HG03097 (cell line): ENCODE measurements at regions not wholly inside any gene's neighbourhood (a gene's known extent, or its start where the extent isn't known, plus 50 kb on each side); places are given as distances from the start of the nearest gene placed in this dataset.

Experiments
- ATAC-seq: cut with Tn5 transposase; IDR thresholded peaks from one replicate; pipeline ENCODE4 v1.9.1; 2021; ENCODE audit not compliant: unreplicated experiment, low FRiP score

- ATAC-seq, result no peak
Measured at GRCh38 chr6:40973304-40973703, 65.7 kb downstream of the UNC5CL start.

- ATAC-seq, result no peak
Measured at GRCh38 chr6:40972814-40973213, 66.2 kb downstream of the UNC5CL start.

DNA sequence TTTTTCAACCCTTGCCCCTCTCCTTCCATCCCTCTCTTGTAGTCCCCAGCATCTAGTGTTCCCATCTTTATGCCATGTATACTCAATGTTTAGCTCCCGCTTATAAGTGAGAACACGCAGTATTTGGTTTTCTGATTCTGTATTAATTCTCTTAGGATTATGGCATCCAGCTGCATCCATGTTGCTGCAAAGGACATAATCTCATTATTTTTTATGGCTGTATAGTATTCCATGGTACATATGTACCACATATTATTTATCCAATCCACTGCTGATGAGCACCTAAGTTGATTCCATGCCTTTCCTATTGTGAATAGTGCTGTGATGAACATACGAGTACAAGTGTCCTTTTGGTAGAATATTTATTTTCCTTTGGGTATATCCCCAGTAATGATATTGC is 66.8 kb downstream of the UNC5CL start:
- ATAC-seq, result no peak

- ATAC-seq, result no peak
Measured at GRCh38 chr6:40968620-40969164, 70.3 kb downstream of the UNC5CL start.

GRCh38 chr6:40966860-40967259 is 72.2 kb downstream of the UNC5CL start:
- no peak for ATAC-seq

GRCh38 chr6:40965046-40965445 is 74.0 kb downstream of the UNC5CL start:
- ATAC-seq, result no peak

DNA sequence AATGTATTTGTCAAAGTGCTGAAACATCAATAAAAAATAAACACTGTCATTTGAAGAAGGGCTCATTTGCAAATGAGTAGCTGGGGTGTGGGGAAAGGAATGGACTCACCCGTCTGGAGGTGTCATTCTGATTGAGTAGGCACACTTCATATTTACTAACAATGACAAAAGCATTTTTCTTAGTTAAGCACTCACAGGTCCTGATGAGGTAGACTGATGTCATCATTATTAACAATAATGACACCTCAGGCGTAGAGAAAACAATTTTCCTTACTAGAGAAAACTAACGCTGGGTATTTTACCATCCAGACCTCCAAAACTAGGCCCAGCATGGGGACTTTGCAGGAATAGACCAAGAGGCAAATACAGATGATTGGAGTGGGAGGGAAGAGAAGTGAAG is 76.0 kb downstream of the UNC5CL start:
- no peak for ATAC-seq

- no peak for ATAC-seq
Measured at GRCh38 chr6:40962241-40962640, 76.8 kb downstream of the UNC5CL start.

DNA sequence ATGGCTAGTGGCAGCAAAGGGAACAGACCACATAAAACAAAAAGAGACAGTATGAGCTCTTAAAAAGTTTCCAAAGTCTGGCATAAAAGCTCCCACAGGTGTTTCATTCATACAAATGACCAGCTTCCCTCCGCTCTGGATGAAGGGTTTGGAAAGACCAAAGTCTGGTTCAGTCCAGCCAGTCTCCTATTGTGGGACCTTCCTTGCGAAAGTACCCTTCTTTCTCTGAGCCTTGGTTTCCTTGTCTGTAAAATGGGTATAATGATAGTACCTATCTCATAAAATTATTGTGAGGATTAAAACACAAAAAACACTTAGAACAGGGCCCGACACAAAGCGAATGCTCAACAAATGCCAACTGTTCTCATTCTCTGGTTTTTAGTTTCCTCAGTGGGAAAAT is 77.2 kb downstream of the UNC5CL start:
- ATAC-seq, result no peak

DNA sequence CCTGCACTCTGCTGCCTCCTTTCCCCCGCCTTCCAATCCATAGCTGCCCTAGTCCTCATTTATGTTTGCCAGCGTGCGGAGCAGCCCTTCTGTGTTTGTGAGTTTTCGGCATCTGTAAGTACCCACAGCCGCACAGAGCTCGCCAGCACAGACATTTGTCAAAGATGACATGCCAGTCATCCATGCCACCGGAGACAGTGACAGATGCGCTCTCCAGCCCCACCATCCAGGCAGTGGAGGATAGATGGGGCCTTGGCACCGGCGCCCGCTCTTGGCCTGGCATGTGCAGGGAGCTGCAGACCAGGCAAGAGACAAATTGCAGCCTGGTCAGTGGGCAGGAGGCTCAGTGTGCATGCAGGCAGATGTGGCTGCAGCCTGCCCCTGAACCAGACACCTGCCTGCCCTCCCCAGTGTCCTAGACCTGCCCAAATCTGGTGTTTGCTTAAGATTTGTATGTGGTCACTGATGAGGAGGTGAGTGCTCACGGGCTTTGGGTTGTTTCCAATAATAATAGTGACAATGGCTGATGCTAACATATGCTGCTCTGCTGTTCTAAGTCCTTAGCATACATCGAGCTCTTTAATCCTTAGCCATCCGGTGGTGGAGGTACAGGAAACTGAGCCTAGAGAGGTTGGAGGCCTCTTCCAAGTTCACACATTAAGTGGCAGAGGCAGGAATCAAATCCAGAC is 78.1 kb downstream of the UNC5CL start:
- no peak for ATAC-seq

DNA sequence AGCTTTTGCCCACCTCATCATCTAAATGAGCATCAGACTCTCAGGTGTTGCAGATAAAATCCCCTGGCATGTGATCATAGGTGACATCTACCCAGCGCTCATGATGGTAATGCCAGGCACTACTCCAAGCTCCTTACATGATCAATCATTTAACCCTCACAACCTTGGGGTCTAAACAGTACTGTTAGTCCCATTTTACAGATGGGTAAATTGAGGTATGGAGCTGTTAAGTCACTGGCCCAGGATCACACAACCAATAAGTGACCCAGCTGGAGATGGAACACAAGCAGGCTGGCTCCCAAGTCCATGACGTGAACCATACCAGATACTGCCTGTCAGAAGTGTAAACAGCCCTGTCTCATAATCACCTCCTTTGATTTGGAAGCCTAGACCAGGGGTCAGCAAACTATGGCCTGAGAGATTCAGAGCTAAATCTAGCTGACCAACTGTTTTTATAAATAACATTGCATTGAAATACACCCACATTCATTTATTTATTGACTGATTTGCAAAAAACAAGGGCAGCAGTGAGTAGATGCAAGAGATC is 79.2 kb downstream of the UNC5CL start:
- no peak for ATAC-seq

GRCh38 chr6:40958738-40959137 is 80.3 kb downstream of the UNC5CL start:
- ATAC-seq, result no peak

- ATAC-seq, result no peak
Measured at GRCh38 chr6:40957616-40958492, 81.2 kb downstream of the UNC5CL start.

- no peak for ATAC-seq
Measured at GRCh38 chr6:40956936-40957335, 82.1 kb downstream of the UNC5CL start.

DNA sequence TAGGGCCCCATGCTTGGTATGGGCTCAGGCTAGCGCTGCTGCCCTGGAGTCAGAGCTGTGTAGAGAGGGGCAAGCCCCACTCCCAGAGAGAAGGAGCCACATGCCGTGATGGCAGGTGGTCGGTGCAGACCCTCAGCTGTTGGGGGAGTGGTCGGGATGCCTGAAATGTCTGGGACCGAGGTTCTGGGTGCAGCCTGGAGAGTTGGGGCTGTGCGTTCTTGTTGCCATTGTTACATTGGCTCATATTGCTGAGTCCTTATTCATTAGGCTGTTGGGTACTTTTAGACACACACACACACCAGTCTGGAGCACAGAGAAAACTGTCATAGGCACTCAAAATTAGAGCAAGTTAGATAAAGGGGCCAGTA is 83.9 kb downstream of the UNC5CL start:
- no peak for ATAC-seq

DNA sequence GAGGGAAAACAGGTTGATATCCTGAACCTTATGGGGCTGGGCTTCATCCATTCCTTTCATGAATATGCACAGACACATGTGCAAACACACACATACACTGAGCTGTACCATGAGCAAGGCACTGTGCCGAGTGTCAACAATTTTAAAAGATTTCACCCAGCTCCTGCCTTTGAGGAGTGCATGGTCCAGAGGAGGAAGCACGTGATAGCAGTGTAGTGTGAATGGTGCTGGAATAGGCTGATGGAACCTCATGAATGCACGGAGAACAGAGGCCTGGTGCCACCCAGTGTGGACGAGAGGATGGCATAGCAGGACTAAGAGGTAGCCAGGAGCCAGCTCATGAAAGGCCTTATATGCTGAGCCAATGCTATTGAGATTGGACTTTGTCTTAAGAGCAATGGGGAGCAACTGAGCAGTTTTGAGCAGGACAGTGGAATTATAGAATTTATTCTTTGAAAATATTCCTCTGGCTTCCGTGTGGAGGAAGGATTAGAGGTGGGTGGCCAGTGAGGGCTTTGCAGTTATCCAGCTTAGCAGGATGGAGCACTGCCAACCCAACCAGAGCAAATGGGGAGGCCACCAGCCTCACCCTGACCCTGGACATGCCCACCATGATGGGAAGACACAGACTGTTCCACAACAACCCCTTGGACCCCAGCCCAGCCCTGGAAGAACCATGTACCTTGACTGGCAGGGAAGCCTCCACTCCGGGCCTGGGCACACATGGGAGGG is 84.4 kb downstream of the UNC5CL start:
- ATAC-seq, result no peak

GRCh38 chr6:40953486-40953885 is 85.5 kb downstream of the UNC5CL start:
- no peak for ATAC-seq

- no peak for ATAC-seq
Measured at GRCh38 chr6:40950986-40951698, 87.9 kb downstream of the UNC5CL start.

DNA sequence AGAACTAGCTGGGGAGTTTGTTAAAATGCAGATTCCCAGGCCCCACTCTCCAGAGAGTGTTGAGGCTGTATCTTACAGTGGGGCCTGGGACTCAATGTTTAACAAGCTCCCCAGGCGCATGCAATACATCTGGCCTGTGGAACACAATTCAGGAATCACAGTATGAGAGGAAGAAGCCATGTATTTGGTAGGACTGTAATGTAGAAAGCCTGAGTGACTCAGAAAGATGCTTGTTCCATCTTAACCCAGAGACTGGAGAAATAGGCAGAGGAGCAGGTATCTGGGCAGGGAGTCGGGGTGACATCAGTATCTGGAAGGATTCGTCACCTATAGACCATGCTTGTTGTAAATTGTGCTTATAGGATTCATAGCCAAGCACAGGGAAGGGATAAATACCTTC is 90.5 kb downstream of the UNC5CL start:
- no peak for ATAC-seq

DNA sequence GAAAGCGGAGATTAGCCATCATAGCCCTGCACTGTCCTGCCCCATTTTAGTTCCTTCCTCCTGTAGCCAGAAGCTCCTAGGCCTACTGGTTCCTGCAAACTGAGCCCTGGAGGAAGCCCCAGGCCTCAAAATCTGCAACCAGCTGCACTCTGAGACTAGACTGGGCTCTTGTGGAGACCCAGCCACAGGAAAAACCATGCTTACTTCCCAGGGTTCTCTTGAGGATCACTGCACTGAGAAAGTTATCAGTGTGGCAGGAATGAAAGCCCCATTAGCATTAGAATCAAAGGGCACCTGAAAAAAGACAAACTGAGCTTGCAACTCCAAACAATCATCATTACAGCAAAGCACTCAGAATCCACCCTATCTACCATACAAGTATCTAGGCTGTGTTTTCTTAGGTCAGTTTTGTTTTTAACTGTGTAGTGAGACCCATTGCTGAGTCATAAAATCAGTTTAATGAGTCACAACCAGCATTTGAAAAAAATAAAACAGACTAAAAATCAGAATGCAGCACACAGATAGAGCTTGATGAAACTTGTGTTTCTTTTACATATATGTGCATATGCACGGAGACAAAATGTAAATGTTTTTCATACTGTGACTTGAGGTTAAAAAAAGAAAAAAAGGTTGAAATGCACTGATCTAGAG is 91.0 kb downstream of the UNC5CL start:
- ATAC-seq, result no peak
